ENCODE measurements at regions not wholly inside any gene's neighbourhood (a gene's known extent, or its start where the extent isn't known, plus 50 kb on each side); places are given as distances from the start of the nearest gene placed in this dataset.

GRCh38 chr18:78849046-78849445, 130.6 kb upstream of the SALL3 start:
- TF ChIP-seq POLR2AphosphoS5 (IDR thresholded peaks at IDR 0.05; ENCODE audit: low read depth, low read length) (no peak), FOXP2 (optimal IDR thresholded peaks at IDR 0.05; ENCODE audit: borderline replicate concordance, extremely low read depth, extremely low read length, insufficient read depth) (no peak), REST (IDR thresholded peaks at IDR 0.05; ENCODE audit: insufficient read depth in 1 of 2, low read depth in 2 of 2, low read length in 2 of 2) (no peak), TAF1 (IDR thresholded peaks at IDR 0.05; ENCODE audit: borderline replicate concordance, insufficient read depth, low read length) (no peak)

GRCh38 chr18:78849458-78849857, 130.2 kb upstream of the SALL3 start:
- no peak for TF ChIP-seq SIN3A (IDR thresholded peaks at IDR 0.05; ENCODE audit: borderline replicate concordance, insufficient read depth, low read length)
- TF ChIP-seq FOXP2 (optimal IDR thresholded peaks at IDR 0.05; ENCODE audit: borderline replicate concordance, extremely low read depth, extremely low read length, insufficient read depth): no peak
- TF ChIP-seq POLR2AphosphoS5 (IDR thresholded peaks at IDR 0.05; ENCODE audit: low read depth, low read length): no peak
- TF ChIP-seq TAF1 (IDR thresholded peaks at IDR 0.05; ENCODE audit: borderline replicate concordance, insufficient read depth, low read length): no peak
- TF ChIP-seq REST (IDR thresholded peaks at IDR 0.05; ENCODE audit: insufficient read depth in 1 of 2, low read depth in 2 of 2, low read length in 2 of 2): no peak

GRCh38 chr18:78853341-78853740, 126.3 kb upstream of the SALL3 start:
- no peak for TF ChIP-seq TAF1 (IDR thresholded peaks at IDR 0.05; ENCODE audit: borderline replicate concordance, insufficient read depth, low read length)
- TF ChIP-seq POLR2AphosphoS5 (IDR thresholded peaks at IDR 0.05; ENCODE audit: low read depth, low read length): no peak
- no peak for TF ChIP-seq FOXP2 (optimal IDR thresholded peaks at IDR 0.05; ENCODE audit: borderline replicate concordance, extremely low read depth, extremely low read length, insufficient read depth)
- no peak for TF ChIP-seq REST (IDR thresholded peaks at IDR 0.05; ENCODE audit: insufficient read depth in 1 of 2, low read depth in 2 of 2, low read length in 2 of 2)
- no peak for TF ChIP-seq SIN3A (IDR thresholded peaks at IDR 0.05; ENCODE audit: borderline replicate concordance, insufficient read depth, low read length)

- TF ChIP-seq SIN3A (IDR thresholded peaks at IDR 0.05; ENCODE audit: borderline replicate concordance, insufficient read depth, low read length): no peak
- no peak for TF ChIP-seq TAF1 (IDR thresholded peaks at IDR 0.05; ENCODE audit: borderline replicate concordance, insufficient read depth, low read length)
- no peak for TF ChIP-seq FOXP2 (optimal IDR thresholded peaks at IDR 0.05; ENCODE audit: borderline replicate concordance, extremely low read depth, extremely low read length, insufficient read depth)
Measured at GRCh38 chr18:78855188-78855587, 124.4 kb upstream of the SALL3 start.

GRCh38 chr18:78856569-78857313, 122.9 kb upstream of the SALL3 start:
- TF ChIP-seq SIN3A (IDR thresholded peaks at IDR 0.05; ENCODE audit: borderline replicate concordance, insufficient read depth, low read length) (no peak), TAF1 (IDR thresholded peaks at IDR 0.05; ENCODE audit: borderline replicate concordance, insufficient read depth, low read length) (no peak), POLR2AphosphoS5 (IDR thresholded peaks at IDR 0.05; ENCODE audit: low read depth, low read length) (no peak), FOXP2 (optimal IDR thresholded peaks at IDR 0.05; ENCODE audit: borderline replicate concordance, extremely low read depth, extremely low read length, insufficient read depth) (no peak)
